GM18505 (cell line): ENCODE measurements at regions not wholly inside any gene's neighbourhood (a gene's known extent, or its start where the extent isn't known, plus 50 kb on each side); places are given as distances from the start of the nearest gene placed in this dataset.
A peak's percentile ranks its signal among the peaks of the same experiment; 100 is the strongest.
"Not testable (repeated sequence)": the region's sequence is repeated elsewhere in the genome, so short reads cannot be mapped to it uniquely, and the experiment has no call there.

Experiments used
- ATAC-seq: cut with Tn5 transposase; IDR thresholded peaks from one replicate; pipeline ENCODE4 v1.9.1; 2021; ENCODE audit not compliant: unreplicated experiment
- POLR2A ChIP-seq: IDR thresholded peaks from 4 replicates; pipeline ENCODE4 v1.6.1; 2011; ENCODE audit warnings: borderline replicate concordance; ENCODE audit not compliant: insufficient read depth, insufficient read length; ENCODE audit errors: extremely low read depth

DNA sequence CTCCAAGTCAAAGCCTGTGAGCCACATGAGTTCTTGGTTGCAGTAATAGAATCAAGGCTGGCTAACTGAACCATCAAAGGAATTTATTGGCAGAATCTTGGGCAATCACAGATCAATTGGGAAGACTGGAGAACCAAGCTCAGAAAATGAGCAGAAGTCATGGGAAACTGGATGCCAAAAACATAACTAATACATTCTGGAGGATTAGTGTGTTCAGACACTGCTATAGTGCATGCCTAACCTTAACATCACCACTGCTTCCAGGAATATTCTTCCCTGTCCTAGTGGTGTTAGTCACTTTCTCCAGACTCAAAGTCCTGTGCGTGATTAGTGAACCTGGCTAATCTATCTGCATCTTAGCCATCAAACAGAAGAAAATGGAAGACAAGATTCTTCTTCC is 843.7 kb downstream of the EFNA5 start:
- no peak for TF ChIP-seq POLR2A
- ATAC-seq = no peak

DNA sequence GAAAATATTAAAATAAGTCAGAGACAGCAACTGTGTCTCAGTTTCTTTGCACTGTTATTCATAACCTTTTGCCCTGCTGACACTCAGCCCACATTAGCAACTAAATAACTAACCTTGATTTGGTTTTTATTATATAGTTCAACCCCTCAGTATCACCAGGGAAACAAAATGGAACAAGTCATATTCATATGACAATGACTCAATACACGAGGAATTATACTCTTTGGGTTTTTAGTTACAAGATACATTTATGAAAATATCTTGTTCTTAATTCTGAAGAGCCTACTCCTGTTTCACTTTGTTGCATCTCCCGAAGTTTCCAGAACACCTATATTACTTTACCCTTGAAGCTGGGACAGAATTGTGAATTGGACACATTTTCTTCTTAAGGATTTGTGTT is 845.4 kb downstream of the EFNA5 start:
- TF ChIP-seq POLR2A = no peak
- no peak for ATAC-seq

DNA sequence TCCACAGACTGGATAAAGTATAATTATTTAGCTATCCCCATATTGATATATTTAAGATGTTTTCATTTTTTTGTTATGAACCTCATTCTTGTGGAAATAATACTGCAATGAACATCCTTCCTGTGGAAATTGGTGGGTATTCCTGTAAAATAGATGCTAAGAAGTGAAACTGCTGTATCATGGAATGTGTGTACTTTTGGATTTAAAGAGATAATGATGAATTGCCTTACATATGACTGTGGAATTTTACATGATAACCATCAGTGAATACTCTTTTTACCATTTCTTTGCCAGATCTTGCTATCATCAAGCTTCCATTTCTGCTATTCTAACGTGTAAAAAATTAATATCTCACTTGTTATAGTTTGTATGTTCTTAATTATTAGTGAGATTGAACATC is 847.9 kb downstream of the EFNA5 start:
- no peak for TF ChIP-seq POLR2A
- no peak for ATAC-seq

DNA sequence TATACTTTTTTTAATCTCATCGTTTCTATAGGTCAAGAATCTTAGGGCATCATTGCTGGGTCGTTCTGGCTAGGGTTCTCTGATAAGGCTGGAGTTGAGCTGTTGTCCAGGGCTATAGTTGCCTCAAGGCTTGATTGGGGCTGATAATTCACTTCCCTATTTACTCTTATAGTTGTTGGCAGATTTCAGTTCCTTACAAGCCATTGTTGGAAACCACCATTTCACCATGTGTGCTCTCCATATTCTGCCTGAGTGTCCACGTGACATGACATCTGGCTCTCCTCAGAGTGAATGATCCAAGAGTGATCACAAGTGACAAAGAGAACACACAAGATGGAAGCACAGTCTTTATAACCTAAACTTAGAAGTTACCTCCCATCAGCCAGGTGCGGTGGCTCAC is 852.2 kb downstream of the EFNA5 start:
- no peak for TF ChIP-seq POLR2A
- no peak for ATAC-seq

DNA sequence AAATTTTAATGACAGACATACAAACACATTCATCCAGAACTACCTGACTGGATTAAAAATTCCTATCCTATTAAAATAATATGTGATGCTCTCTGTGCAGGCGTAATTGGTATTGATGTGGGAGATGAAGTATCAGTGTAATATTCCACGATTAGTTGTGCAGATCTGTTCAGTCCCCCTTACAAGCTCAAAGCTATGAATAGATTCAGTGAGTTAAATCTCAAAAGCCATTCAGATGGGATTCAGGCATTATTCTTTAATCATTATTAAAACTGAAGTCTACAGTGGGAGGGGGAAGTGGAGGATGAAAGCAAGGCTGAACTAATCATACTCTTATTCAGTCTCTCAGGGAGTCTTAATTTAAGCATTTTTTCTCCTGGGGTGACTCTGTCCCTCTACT is 855.8 kb downstream of the EFNA5 start:
- TF ChIP-seq POLR2A = no peak
- ATAC-seq = no peak

DNA sequence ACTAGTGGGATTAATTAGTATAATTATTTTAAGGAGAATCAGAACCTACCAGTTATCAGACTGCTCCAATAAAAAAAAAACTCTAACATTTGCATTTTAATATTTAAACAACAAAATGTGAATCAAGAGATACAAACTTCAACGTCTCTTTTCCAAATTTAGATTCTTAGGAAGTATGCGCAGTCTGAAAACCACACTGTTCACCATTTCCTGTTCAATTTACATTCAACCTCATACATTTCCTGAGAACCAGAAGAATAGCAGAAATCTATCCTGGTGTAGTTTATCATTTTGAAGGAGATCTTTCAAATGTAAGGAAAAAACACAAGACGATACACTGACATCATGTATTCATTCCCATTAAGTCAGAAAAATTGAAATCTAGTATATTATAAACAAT is 869.2 kb downstream of the EFNA5 start:
- ATAC-seq = no peak
- TF ChIP-seq POLR2A = no peak

DNA sequence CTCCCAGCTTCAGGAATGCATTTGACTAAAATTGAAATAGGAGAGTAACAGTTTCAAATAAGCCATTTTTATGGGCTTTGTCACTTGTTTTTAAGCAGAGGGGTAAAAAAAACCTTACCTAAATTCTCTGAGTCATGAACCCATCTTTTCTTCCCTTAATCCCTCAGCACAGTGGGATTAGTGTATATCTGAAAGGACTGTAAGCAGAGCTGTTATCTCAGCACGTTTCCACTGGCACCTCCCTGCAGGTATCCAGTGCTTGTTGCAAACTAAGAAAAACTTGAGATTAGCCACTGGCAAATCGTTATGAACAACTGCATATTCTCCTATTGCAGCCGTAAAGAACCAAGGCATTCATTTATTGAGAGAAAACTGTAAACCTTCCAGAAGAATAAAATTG is 872.7 kb downstream of the EFNA5 start:
- ATAC-seq = no peak

DNA sequence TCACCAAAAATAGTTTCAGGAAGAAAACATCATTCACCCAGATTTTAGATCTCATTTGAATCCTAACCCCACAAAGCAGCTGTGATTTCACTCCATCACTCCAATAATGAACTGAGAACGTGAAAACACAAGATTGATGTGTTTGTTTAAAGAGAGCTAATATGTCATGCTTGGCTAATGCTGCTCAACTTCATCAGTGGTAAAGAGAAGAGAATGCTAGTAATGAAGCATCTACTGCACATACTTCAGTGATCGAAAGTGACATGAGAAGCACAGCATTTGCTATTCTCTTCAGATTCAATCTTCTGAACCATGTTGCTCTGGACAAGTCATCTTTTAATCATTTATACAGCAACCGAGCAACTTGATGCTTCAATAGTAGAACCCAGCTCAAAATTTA is 874.7 kb downstream of the EFNA5 start:
- no peak for TF ChIP-seq POLR2A
- no peak for ATAC-seq

More for the DNA sequence above, 872.7 kb downstream of the EFNA5 start:
- TF ChIP-seq POLR2A = no peak

DNA sequence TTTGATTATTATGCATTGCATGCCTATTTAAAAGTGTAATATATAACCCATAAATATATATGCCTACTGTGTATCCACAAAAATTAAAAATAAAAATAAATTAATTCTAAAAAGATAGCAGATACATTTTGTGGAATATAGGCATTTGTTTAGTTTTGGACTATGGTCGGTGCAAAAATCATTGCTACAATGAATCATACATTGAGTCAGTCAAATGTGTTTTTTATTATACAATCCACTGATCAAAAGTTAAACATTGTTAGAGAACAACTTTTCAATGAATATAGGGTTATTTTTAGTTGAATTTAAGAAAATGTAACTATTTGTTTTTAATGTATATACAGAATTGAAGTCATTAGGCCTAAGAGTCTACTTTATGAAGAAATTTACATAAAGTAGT is 885.9 kb downstream of the EFNA5 start:
- no peak for ATAC-seq
- TF ChIP-seq POLR2A = no peak

DNA sequence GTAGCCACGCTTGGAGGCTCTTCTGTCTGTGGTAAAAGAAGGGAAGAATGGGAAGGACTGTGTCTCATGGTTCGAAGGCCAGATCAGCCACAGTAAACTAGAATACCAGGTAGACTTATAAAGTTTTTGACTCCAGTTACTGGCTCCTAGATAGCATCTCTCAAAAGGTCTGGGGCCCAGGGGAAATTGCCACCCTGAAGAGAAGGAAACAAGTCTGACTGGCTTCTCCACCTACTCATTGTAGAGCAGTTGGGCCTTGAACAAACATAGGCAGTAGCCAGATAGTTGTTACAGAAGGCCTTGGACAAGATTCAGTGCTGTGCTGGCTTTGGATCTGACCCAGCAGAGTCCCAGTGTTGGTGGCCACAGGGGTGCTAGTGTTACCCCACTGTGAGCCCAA is 890.4 kb downstream of the EFNA5 start:
- no peak for TF ChIP-seq POLR2A
- ATAC-seq = no peak

DNA sequence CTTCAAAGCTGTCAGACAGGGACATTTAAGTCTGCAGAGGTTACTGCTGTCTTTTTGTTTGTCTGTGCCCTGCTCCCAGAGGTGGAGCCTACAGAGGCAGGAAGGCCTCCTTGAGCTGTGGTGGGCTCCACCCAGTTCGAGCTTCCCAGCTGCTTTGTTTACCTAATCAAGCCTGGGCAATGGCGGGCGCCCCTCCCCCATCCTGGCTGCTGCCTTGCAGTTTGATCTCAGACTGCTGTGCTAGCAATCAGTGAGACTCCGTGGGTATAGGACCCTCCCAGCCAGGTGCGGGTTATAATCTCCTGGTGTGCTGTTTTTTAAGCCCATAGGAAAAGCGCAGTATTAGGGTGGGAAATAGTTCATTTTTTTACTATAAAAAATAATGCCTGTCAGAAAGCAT is 894.2 kb downstream of the EFNA5 start:
- ATAC-seq = not testable (repeated sequence)

DNA sequence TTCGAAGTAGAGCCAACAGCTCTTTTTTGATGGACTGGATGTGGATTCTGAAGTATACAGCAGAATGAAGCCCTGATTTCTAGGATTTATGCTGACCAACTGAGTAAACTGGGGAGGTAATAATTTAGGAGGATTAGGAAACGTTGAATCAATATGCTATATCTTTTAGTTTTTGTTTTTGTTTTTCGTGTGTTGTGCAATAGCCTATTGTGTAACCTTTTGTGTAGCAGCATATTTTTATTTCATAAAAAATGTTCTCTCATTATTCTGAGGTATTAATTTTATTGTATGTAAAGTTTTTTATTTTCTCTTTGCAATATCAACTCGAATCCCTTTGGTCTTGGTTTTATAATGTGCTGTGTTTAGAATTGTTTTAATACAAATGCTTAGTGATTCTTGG is 902.3 kb downstream of the EFNA5 start:
- TF ChIP-seq POLR2A = no peak

DNA sequence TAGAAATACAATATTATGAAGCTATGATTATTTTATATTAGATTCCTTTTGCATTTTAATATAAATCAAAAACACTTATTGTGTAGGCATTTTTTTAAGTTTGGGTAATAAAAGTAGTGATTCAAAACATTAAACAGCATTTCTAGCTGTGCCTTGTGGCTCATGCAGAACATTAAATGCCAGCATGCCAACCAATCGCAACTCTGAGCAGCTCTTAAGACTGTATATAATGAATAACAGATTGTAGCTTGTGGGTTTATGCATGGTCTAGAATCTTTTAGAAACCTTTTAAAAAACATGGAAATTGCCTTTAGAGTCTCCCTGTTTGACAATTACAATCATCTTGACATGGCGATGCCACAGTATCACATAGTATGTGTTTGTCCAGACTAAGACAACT is 903.8 kb downstream of the EFNA5 start:
- no peak for TF ChIP-seq POLR2A
- ATAC-seq = no peak

More for the DNA sequence above, 902.3 kb downstream of the EFNA5 start:
- ATAC-seq = no peak

DNA sequence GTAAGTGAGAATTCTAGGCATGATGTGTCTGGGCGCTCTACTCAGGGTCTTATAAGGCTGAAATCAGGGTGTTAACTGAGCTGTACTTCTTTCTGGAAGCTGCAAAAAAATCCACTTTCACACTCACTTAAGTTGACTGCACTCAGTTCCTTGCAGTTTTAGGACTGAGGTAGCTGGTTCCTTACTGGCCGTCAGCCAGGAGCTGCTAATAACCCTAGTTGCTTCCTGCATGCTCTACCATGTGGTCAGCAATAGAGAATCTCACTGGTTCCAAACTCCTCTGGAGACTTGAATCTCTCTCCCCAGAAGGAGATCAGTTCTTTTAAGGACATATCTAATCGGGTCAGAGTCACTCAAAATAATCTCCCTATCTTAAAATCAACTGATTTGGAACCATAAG is 911.2 kb downstream of the EFNA5 start:
- TF ChIP-seq POLR2A = no peak
- no peak for ATAC-seq

DNA sequence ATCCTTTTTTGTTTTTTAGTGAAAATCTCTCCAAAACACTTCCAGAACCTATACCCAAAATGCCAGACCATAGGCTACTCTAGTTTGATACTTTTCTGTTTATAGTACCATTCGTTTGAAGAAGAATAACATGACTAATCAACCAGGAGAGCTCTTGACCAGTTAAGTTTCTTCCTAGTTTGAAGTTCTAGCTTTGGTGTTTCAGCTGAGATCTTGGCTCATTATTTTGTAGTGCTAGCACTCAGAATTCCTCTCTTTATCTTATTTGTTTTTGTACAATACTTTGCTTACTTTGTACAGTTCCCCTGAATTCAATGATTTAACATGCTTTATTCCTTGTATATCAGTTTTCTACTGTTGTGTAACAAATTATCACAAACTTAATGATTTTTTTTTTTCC is 911.6 kb downstream of the EFNA5 start:
- no peak for ATAC-seq

DNA sequence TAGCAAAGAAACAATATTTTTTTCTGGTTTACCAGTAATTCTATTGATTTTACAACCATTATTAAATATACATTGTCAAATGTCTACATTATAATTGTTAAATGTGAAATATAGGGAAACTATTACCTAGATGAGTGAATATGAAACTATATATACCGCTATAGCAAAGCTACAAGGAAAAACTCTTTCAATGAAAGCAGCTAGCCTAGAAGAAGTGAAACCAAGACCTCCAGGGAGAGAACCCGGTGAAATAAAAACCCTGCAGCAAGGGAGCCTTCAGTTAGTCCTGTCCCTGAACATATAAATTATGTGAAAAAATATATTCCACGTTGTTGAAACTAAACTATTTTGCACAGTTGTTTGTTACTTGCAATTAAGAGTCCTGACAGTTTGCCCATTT is 913.1 kb downstream of the EFNA5 start:
- no peak for TF ChIP-seq POLR2A
- ATAC-seq = peak; percentile 83

More for the DNA sequence above, 911.6 kb downstream of the EFNA5 start:
- no peak for TF ChIP-seq POLR2A

DNA sequence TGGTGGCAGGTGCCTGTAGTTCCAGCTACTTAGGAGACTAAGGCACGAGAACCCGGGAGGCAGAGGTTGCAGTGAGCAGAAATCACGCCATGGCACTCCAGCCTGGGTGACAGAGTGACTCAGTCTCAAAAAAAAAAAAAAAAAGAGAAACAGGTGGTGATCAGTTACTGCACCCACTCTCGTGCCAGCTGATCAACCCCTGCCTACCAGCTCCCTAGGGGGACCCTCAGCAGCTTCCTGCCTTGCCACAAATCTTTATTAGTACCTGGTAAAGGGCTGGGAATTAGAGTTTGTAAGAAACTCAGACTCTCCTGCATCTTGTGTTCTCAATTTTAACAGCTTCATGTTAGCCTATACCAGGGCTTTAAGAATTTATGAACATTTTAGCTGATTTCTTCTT is 914.9 kb downstream of the EFNA5 start:
- no peak for ATAC-seq
- TF ChIP-seq POLR2A = no peak

DNA sequence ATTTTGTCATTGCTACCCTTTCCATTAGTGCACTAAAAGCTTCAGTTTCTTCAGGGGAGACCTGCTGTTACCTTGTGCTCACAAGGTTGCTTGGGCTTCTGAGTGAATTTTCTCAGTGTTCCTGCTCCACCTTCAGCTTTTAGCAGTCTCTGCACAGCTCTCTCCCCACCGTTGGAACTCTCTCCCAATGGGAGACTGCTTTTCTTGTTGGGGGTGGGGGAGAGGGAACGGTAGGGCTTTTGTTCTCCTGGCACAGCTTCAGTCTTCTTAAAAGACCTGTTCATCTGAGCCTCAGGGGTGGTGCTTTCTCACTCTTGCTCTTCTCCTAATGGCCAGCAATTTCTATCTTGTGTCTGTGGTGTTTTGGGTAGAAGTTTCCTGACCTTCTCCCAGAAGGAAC is 915.7 kb downstream of the EFNA5 start:
- no peak for TF ChIP-seq POLR2A
- ATAC-seq = no peak
